WTC11 (cell line): ENCODE measurements at regions not wholly inside any gene's neighbourhood (a gene's known extent, or its start where the extent isn't known, plus 50 kb on each side); places are given as distances from the start of the nearest gene placed in this dataset.

Experiments
- ELF4 ChIP-seq: sonication (generic); formaldehyde crosslinking; IDR thresholded peaks from 2 replicates; pipeline ENCODE4 v1.8.1; 2022; ENCODE audit warnings: low read depth, mild to moderate bottlenecking, moderate library complexity, missing genetic modification reagents
- FOXJ3 ChIP-seq: sonication (generic); formaldehyde crosslinking; IDR thresholded peaks from 2 replicates; pipeline ENCODE4 v1.9.0; 2021; ENCODE audit warnings: missing genetic modification reagents, mild to moderate bottlenecking, borderline replicate concordance
- NFYB ChIP-seq: sonication (generic); formaldehyde crosslinking; conservative IDR thresholded peaks from 2 replicates; pipeline ENCODE4 v1.8.0; 2022; ENCODE audit warnings: low read depth, missing genetic modification reagents
- RELA ChIP-seq: sonication (generic); formaldehyde crosslinking; IDR thresholded peaks from 2 replicates; pipeline ENCODE4 v1.8.1; 2022; ENCODE audit warnings: missing genetic modification reagents, mild to moderate bottlenecking, borderline replicate concordance
- ZNF263 ChIP-seq: sonication (generic); formaldehyde crosslinking; IDR thresholded peaks from 2 replicates; pipeline ENCODE4 v1.8.1; 2022; ENCODE audit warnings: low read depth, mild to moderate bottlenecking, moderate library complexity, missing genetic modification reagents
- TF ChIP-seq, protein P1 (sequence below): fragments of 200-600 bp; IDR thresholded peaks from 2 replicates; pipeline ENCODE4 v1.8.0; 2022; ENCODE audit warnings: antibody characterized with exemption
- TF ChIP-seq, protein P2 (sequence below): sonication (generic); formaldehyde crosslinking; IDR thresholded peaks from 2 replicates; pipeline ENCODE4 v1.8.1; 2023; ENCODE audit warnings: mild to moderate bottlenecking, moderate library complexity, missing genetic modification reagents
- TF ChIP-seq, protein P3 (sequence below): sonication (generic); formaldehyde crosslinking; IDR thresholded peaks from 2 replicates; pipeline ENCODE4 v1.8.1; 2022; ENCODE audit warnings: missing genetic modification reagents, borderline replicate concordance
- TF ChIP-seq, protein P4 (sequence below): sonication (generic); formaldehyde crosslinking; IDR thresholded peaks from 2 replicates; pipeline ENCODE4 v1.8.0; 2022; ENCODE audit warnings: mild to moderate bottlenecking, missing genetic modification reagents

DNA sequence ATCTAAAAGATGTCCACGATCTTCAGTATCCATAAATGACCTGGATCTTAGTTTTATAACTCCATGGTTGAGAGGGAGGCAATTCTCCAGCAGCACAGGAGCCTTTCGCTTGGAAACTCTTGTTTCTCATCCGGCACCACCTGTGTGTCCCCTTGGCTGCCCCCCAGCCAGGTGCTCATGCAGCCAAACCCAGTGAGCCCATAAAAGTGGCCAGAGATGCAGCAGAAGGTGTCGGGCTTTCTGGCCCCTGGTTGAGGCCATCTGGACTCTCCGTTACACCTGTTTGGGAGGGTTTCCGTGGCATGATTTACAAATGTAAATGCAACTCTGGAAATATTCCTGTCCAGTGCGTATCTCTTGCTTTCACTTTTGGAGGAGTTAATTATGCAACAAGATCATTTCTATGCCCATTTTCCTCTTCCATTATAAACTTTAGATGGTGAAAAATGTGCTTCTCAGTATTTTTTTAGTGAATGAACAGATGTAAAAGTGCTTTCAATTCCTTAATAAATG lies 291.1 kb downstream of the DIO2 start:
- TF ChIP-seq, protein P1, sequence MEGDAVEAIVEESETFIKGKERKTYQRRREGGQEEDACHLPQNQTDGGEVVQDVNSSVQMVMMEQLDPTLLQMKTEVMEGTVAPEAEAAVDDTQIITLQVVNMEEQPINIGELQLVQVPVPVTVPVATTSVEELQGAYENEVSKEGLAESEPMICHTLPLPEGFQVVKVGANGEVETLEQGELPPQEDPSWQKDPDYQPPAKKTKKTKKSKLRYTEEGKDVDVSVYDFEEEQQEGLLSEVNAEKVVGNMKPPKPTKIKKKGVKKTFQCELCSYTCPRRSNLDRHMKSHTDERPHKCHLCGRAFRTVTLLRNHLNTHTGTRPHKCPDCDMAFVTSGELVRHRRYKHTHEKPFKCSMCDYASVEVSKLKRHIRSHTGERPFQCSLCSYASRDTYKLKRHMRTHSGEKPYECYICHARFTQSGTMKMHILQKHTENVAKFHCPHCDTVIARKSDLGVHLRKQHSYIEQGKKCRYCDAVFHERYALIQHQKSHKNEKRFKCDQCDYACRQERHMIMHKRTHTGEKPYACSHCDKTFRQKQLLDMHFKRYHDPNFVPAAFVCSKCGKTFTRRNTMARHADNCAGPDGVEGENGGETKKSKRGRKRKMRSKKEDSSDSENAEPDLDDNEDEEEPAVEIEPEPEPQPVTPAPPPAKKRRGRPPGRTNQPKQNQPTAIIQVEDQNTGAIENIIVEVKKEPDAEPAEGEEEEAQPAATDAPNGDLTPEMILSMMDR: no peak
- TF ChIP-seq, protein P2, sequence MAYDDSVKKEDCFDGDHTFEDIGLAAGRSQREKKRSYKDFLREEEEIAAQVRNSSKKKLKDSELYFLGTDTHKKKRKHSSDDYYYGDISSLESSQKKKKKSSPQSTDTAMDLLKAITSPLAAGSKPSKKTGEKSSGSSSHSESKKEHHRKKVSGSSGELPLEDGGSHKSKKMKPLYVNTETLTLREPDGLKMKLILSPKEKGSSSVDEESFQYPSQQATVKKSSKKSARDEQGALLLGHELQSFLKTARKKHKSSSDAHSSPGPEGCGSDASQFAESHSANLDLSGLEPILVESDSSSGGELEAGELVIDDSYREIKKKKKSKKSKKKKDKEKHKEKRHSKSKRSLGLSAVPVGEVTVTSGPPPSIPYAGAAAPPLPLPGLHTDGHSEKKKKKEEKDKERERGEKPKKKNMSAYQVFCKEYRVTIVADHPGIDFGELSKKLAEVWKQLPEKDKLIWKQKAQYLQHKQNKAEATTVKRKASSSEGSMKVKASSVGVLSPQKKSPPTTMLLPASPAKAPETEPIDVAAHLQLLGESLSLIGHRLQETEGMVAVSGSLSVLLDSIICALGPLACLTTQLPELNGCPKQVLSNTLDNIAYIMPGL (CRISPR knock-in tag): no peak
- TF ChIP-seq, protein P3, sequence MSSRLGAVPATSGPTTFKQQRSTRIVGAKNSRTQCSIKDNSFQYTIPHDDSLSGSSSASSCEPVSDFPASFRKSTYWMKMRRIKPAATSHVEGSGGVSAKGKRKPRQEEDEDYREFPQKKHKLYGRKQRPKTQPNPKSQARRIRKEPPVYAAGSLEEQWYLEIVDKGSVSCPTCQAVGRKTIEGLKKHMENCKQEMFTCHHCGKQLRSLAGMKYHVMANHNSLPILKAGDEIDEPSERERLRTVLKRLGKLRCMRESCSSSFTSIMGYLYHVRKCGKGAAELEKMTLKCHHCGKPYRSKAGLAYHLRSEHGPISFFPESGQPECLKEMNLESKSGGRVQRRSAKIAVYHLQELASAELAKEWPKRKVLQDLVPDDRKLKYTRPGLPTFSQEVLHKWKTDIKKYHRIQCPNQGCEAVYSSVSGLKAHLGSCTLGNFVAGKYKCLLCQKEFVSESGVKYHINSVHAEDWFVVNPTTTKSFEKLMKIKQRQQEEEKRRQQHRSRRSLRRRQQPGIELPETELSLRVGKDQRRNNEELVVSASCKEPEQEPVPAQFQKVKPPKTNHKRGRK: no peak
- TF ChIP-seq NFYB (CRISPR knock-in tag): no peak
- TF ChIP-seq RELA (CRISPR knock-in tag): no peak
- TF ChIP-seq ZNF263 (CRISPR knock-in tag): no peak
- TF ChIP-seq ELF4 (CRISPR knock-in tag): no peak
- TF ChIP-seq FOXJ3 (CRISPR knock-in tag): no peak
- TF ChIP-seq, protein P4, sequence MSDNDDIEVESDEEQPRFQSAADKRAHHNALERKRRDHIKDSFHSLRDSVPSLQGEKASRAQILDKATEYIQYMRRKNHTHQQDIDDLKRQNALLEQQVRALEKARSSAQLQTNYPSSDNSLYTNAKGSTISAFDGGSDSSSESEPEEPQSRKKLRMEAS (CRISPR knock-in tag): no peak
